Colonic mucosa (tissue), 4 donors: ENCODE measurements at regions not wholly inside any gene's neighbourhood (a gene's known extent, or its start where the extent isn't known, plus 50 kb on each side); places are given as distances from the start of the nearest gene placed in this dataset.

Experiments
- DNase-seq: peaks from one replicate; pipeline ENCODE4 v3.0.0-alpha.2; 2020
- H3K27ac ChIP-seq: fragments of 200-600 bp; one replicate; pipeline ENCODE4 v1.8.0; 2021
- H3K27me3 ChIP-seq: fragments of 200-600 bp; one replicate; pipeline ENCODE4 v1.8.0; 2021
- H3K36me3 ChIP-seq: fragments of 200-600 bp; one replicate; pipeline ENCODE4 v1.8.0; 2021
- H3K4me1 ChIP-seq: fragments of 200-600 bp; one replicate; pipeline ENCODE4 v1.8.0; 2021; ENCODE audit warnings: mild to moderate bottlenecking
- H3K4me3 ChIP-seq: fragments of 200-600 bp; one replicate; pipeline ENCODE4 v1.8.0; 2021
- H3K9ac ChIP-seq, 2 donors: one replicate each; pipeline ENCODE4 v1.7.0; 2013; ENCODE audit warnings: control low read depth in 2 of 2, low read depth in 2 of 2, low read length in 2 of 2
- H3K9me3 ChIP-seq: fragments of 200-600 bp; one replicate; pipeline ENCODE4 v1.8.0; 2021
- intact Hi-C: fragments of 100-400 bp; cut with DNase I; formaldehyde crosslinking; loops from one replicate; pipeline ENCODE4 v1.14.1; 2022
- TF ChIP-seq, protein P1 (sequence below): fragments of 200-600 bp; IDR thresholded peaks from one replicate; pipeline ENCODE4 v1.8.0; 2022; ENCODE audit warnings: antibody characterized with exemption, mild to moderate bottlenecking
- donor health status: healthy.
- donor health status: DM: no; HTN: no; CAD: no.
- donor health status: DM: no; HTN: no; CAD: no.

- Histone ChIP-seq H3K36me3 (no peaks in the 10 kb centered on the region), H3K4me1 (no peaks in the 10 kb centered on the region), H3K27me3 (no peaks in the 10 kb centered on the region), H3K27ac (no peak overlapping the region), H3K9me3 (no peaks in the 10 kb centered on the region), H3K4me3 (no peak overlapping the region), H3K9ac (no peak overlapping the region)
- DNase-seq: no peak
- TF ChIP-seq, protein P1, sequence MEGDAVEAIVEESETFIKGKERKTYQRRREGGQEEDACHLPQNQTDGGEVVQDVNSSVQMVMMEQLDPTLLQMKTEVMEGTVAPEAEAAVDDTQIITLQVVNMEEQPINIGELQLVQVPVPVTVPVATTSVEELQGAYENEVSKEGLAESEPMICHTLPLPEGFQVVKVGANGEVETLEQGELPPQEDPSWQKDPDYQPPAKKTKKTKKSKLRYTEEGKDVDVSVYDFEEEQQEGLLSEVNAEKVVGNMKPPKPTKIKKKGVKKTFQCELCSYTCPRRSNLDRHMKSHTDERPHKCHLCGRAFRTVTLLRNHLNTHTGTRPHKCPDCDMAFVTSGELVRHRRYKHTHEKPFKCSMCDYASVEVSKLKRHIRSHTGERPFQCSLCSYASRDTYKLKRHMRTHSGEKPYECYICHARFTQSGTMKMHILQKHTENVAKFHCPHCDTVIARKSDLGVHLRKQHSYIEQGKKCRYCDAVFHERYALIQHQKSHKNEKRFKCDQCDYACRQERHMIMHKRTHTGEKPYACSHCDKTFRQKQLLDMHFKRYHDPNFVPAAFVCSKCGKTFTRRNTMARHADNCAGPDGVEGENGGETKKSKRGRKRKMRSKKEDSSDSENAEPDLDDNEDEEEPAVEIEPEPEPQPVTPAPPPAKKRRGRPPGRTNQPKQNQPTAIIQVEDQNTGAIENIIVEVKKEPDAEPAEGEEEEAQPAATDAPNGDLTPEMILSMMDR: no peak
- intact Hi-C loops: no loop called here
Measured at GRCh38 chr14:27435923-27436670, 838.3 kb upstream of the NOVA1 start.

- Histone ChIP-seq H3K27ac (no peak overlapping the region), H3K9ac (no peak overlapping the region), H3K36me3 (no peaks in the 10 kb centered on the region), H3K27me3 (no peaks in the 10 kb centered on the region), H3K9me3 (no peaks in the 10 kb centered on the region), H3K4me1 (no peaks in the 10 kb centered on the region), H3K4me3 (no peak overlapping the region)
- intact Hi-C loops: no loop called here
- DNase-seq: no peak
- TF ChIP-seq, protein P1: no peak
Measured at GRCh38 chr14:27484633-27485032, 886.8 kb upstream of the NOVA1 start.

GRCh38 chr14:27485193-27485592, 887.4 kb upstream of the NOVA1 start:
- TF ChIP-seq, protein P1: no peak
- H3K27ac ChIP-seq: no peak overlapping the region
- no peak for DNase-seq
- intact Hi-C loops: no loop called here
- H3K27me3 ChIP-seq: no peaks in the 10 kb centered on the region
- H3K4me3 ChIP-seq: no peak overlapping the region
- no peaks in the 10 kb centered on the region for H3K4me1 ChIP-seq
- no peaks in the 10 kb centered on the region for H3K36me3 ChIP-seq
- H3K9me3 ChIP-seq: no peaks in the 10 kb centered on the region
- H3K9ac ChIP-seq: no peak overlapping the region

GRCh38 chr14:27506272-27506671, 908.4 kb upstream of the NOVA1 start:
- intact Hi-C loops: no loop called here
- Histone ChIP-seq H3K27ac (no peak overlapping the region), H3K4me1 (no peaks in the 10 kb centered on the region), H3K27me3 (no peaks in the 10 kb centered on the region), H3K9me3 (no peaks in the 10 kb centered on the region), H3K9ac (no peak overlapping the region), H3K36me3 (no peaks in the 10 kb centered on the region), H3K4me3 (no peak overlapping the region)
- TF ChIP-seq, protein P1: no peak
- DNase-seq: no peak

DNA sequence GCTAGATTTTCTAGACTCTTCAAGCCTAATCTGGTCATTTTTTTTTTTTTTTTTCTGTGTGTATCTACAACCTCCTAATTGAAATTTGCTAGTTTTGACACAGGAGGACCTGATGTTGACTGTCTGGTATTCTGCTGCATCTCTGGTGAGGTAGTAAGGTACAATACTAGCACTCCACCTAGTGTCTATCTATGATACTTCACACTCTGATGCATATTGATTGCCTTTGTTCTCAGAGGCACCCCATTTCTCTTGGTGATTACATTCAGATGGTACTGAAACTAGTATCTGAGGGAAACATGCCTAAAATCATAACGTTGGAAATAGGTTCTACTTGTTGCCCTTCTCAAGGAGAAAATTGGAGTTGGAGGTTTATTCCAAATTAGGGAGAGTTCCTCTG, 930.5 kb upstream of the NOVA1 start:
- H3K4me3 ChIP-seq: no peak overlapping the region
- TF ChIP-seq, protein P1: no peak
- intact Hi-C loops: no loop called here
- H3K4me1 ChIP-seq: no peaks in the 10 kb centered on the region
- no peaks in the 10 kb centered on the region for H3K9me3 ChIP-seq
- H3K9ac ChIP-seq: no peak overlapping the region
- H3K36me3 ChIP-seq: no peaks in the 10 kb centered on the region
- no peak overlapping the region for H3K27ac ChIP-seq
- no peak for DNase-seq
- no peaks in the 10 kb centered on the region for H3K27me3 ChIP-seq
